GM19023 (cell line): ENCODE measurements at regions not wholly inside any gene's neighbourhood (a gene's known extent, or its start where the extent isn't known, plus 50 kb on each side); places are given as distances from the start of the nearest gene placed in this dataset.
"Not testable (repeated sequence)": the region's sequence is repeated elsewhere in the genome, so short reads cannot be mapped to it uniquely, and the experiment has no call there.

Experiments
- ATAC-seq: cut with Tn5 transposase; IDR thresholded peaks from one replicate; pipeline ENCODE4 v1.9.1; 2021; ENCODE audit warnings: mild to moderate bottlenecking, moderate library complexity; ENCODE audit not compliant: unreplicated experiment

DNA sequence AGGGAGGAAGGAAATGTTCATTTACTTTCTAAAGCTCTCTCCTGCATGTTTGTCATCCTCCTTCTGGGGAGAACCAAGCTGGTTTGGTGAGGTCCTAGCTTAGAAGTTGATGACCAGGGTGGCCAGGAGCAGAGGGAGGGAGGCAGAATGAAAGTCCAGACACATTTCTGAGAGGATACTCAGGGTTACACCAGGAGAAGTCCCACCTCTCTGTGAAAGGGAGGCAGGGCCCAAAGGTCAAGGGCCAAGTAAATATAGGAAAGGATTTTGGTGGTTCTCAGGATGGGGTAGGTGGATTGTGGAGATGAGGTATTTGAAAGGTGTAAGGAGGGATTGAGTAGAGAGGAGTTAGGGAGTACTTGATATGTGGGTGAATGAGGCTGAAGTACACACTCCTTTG, 58.0 kb upstream of the FBXO11 start:
- ATAC-seq, result no peak

DNA sequence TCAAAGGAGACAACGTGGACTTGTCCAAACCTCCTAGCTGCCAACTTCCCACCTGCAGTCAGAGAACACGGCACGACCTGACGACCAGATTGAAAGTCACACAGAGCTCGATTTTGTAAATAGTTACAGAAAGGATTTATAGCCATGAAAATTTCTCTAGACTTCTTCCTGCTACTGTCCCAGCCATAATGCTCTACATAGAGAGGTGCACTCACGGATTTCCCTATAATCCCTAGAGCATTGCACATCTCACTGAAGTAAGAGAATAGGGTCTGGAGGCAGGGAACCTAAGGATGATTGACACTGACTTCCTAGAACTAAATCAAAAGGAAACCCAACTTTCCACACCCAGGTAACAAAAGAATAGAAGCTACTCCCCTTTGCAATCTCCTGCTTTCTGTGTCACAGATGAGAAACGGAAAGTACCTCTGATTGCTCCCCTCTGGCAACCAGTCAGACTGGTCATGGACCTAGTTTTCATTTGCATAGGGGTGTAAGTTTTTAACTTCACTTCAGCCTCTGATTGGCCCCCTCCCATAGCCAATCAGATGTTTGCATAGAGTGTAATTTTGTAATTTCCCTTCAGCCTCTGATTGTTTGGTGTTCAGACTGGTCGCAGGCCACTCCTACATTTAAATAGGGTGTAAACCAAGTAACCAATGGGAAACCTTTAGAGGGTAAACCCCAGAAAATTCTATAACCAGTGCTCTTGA, 58.6 kb upstream of the FBXO11 start:
- ATAC-seq, result no peak

DNA sequence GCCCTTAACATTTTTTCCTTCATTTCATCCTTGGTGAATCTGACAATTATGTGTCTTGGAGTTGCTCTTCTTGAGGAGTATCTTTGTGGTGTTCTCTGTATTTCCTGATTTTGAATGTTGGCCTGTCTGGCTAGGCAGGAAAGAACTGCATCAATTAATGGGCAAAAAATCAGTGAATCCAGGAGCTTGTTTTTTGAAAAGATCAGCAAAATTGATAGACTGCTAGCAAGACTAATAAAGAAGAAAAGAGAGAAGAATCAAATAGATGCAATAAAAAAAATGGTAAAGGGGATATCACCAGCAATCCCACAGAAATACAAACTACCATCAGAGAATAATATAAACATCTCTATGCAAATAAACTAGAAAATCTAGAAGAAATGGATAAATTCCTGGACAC, 70.4 kb upstream of the FBXO11 start:
- ATAC-seq, result not testable (repeated sequence)

DNA sequence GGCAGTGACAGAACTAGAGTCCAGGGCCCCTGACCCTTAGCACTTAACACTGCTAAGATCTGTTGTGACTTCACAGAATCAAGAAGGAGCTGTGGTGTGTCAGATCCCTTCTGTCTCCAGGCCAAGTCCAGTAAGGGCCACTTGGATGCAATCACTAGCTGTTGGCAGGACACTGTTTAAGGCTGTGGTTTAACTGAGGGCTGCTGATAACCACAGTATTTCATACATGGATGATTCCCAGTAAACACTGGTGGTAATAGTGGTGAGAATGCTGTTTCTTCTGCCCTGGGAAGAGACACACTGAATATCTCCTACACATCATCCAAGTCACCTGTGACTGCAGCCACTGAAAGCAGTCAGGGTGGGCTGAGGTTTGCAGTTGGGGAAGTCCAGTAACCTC, 77.7 kb upstream of the FBXO11 start:
- ATAC-seq, result peak; percentile 40

DNA sequence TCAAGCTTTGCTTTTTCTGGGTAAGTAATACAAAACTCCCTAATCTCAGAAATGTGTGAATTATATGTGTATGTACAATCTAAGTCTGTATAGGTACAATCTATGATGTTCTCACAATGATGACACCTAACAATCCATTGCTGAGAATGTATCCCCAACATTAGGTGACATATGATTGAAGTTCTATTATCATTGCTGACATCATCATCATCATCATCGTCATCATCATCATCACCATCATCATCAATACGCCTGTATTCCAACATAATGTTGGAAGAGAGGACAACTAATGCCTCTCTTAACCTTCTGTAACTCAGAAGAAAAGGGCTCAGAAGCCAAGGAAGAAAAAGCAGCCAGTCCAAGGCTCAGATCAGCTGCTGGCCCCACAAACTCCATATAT, 84.2 kb upstream of the FBXO11 start:
- ATAC-seq, result no peak

DNA sequence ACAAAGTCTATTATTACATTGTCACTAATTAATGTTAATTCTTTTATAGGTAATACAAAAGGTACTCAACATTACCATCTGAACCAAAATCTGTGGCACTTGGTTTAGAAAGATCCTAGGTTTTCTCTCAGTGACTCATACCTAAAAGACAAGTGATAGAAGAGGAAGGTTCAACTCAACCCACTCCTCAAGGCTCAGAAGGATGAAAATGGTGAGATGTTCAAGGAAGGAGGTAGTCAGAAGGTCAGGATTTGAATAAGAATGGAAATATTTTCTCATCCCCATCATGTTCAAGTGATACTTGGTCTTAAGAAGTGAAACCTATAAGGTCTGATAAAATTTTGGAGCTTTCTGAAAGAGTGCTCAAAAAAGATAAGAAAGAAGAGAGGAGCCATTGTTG, 86.4 kb upstream of the FBXO11 start:
- no peak for ATAC-seq

DNA sequence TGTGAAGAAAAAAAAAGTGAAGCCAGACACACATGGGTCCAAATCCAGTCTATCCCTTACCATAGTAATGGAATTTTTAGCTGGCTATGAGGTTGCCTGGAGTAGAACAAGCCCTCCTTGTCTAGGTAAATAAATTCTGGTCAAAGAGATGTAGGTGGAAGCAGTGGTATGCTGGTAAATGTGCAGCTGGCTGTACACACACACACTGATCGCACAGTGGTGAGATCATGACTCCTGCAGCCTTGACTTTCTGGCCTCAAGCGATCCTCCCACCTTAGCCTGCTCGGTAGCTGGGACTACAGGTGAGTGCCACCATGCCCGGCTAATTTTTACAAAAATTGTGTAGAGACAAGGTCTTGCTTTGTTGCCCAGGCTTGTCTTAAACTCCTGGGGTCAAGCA, 90.5 kb upstream of the FBXO11 start:
- ATAC-seq, result no peak

DNA sequence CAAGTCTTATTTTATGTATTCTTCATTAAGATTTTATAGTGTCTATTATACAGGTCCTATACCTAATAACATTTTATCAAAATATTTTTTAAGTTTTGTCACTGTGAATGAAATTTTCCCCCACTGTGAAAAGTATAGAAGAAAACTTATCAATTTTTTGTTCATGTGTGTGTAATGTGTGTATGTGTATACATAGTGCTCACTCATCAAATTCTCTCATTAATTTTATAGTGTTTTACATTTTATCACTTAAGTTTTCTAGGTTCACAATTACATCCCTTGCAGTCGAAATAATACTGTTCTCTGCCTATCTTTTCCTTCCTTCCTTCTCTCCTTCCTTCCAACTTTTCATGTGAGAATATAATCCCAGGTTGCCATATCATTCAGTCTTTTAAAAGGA, 93.2 kb upstream of the FBXO11 start:
- ATAC-seq, result no peak

DNA sequence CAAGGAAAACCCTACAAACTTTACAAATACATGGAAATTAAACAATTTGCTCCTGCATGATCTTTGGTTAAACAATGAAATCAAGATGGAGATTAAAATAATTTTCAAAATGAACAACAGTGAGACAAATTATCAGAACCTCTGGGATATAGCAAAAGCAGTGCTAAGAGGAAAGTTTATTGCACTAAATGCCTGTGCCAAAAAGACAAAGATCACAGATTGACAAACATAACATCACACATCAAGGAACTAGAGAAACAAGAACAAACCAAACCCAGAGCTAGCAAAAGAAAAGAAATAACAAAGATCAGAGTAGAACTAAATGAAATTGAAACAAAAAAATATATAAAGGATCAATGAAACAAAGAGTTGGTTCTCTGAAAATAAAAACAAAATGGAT, 95.2 kb upstream of the FBXO11 start:
- ATAC-seq, result no peak

DNA sequence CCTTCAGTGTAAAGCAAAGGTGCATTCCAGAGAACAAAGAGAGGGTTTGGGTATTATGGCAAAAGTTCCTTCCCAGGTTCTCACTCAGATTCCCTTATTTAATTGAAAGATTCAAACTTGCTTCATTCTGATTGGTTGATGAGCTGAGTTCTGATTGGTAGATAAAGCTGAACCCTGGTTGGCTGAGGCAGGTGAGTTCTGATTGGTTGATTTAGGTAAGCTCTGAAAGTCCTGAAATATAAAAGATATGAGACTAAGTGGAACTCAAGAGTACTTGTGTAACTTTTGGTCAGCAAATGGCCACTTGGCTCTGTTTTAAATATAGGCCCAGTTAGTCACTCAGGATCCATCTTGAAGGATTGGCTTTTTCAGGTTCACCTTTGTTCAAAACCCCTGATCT, 99.8 kb upstream of the FBXO11 start:
- no peak for ATAC-seq

DNA sequence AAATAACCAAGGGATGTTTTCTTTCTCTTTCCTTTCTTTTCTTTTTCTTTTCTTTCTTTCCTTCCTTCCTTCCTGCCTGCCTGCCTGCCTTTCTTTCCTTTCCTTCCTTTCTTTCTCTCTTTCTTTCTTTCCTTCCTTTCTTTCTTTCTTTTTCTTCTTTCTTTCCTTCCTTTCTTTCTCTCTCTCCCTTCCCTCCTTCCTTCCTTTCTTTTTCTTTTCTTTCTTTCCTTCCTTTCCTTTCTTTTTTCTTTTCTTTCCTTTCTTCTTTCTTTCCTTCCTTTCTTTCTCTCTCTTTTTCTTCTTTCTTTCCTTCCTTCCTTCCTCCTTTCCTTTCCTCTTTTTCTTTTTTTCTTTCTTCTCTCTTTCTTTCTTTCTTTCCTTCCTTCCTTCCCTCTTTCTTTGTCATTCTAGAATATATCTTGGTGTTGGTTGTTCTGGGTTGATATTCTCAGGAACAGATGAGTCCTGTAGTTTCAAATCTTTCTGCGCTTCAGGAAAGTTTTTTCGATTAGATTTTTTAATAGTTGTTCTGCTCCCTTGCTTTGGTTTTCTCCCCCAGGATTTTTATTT, 101.5 kb upstream of the FBXO11 start:
- ATAC-seq, result no peak

DNA sequence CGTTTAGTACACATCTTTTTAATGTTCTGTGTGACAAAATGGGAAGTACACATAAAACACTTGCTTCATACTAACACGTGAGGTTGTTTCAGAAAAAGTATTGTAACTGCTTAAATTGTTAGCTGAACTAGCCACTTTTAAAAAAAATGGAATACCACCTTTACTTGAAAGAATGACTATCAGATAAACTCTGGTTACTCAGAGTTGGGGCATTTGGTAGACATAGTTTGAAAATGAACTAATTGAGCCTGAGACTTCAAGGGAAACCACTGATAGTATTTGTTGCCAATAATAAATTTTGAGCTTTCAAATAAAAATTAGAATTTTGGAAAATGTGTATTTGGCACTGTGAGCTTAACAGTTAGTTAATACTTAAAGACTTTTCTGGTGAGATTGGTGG, 103.0 kb upstream of the FBXO11 start:
- no peak for ATAC-seq

DNA sequence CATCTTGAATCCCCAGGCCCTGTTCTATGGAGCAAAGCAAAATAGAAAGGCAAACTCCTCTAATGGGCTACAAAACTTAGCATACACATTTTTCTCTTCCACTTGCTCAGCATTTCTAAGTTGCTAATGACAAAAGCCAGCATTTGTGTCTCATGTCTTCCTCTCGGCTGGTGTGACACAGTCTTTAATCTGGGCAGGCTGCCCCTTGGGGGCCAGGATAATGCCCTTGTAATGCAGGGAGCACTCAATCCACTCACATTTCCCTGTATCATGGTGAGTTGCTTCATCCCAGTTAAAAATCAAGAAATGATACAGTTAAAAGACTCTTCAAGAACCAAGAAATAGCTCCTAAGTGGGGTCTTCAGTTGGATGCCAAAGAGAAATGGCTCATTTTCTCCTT, 109.1 kb upstream of the FBXO11 start:
- no peak for ATAC-seq

DNA sequence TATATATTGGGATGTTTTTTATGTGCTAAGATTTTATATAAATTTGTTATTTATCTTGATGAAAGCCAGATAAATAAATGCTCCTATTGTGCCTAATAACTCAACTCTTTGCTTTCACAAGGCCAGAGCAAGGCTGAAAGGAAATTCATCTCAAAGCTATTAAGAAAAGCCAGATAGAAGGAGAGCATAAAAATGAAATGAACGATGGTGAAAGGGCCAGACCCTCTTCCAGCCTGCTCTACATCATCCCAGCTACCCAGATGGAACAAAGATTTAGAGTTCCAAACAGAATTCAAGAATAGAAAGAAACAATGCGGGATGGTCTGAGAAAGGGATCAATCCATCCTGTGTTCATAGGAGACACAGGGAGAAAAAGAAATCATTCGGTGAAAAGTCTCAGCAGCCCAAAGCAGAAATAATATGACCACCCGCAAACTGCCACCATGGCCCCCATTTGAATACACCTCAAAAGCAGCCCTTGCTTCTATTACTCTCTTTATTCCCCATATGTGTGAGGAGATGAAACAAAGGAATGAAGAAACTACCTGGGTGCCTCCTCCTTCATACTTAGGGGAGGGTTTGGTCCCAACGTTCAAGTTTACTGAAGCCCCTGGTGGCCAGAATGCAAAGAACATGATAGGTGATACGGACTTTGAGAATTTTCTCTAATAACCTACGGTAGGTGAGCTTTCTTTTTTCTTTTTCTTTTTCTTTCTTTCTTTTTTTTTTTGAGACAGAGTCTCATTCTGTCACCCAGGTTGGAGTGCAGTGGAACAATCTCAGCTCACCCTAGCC, 110.1 kb upstream of the FBXO11 start:
- ATAC-seq, result no peak

DNA sequence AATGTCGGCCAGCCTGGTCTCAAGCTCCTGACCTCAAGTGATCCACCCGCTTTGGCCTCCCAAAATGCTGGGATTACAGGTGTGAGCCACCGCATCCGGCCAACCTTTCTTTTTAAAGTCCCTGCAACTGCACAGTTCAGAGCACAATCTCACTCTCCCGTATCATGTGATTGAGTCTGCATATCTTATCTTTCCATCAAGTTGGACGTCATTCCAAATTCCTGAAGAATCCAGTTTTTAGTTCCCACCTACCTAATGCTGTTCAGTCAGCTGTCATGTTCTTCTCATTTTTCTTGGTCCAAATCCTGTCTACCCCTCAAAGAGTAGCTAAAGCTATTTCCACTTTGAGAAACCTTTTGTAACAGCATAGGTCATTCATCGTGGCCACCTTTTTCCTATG, 110.8 kb upstream of the FBXO11 start:
- ATAC-seq, result no peak

DNA sequence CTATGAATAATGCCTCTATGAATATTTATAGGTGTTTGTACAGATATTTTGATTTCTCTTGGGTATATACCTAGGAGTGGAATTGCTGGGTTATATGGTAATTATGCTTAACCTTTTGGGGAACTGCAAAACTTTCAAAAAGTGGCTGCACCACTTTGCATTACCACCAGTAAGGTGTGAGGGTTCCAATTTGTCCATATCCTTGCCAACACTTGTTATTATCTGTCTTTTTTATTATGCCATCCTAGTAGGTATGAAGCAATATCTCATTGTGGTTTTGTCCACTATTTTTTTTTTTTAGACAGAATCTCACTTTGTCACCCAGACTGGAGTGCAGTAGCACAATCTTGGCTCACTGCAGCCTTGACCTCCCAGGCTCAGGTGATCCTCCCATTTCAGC, 112.2 kb upstream of the FBXO11 start:
- no peak for ATAC-seq

DNA sequence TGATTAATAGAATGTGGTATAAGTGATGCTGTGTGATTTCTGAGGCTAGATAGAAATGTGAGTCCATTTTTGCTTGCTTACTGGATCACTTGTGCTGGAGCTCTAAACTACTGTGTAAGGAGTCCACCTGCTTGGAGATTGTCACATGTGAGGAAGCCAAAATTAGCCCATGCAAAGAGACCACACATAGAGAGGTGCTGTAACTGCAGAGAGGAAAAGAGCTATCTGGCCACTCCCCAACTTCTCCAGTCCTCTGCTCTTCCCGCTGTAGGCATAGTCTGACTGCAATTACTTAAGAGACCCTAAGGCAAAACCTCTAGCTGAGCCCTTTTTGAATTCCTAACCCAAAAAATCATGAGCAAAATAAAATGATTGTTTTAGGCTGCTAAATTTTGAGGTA, 120.6 kb upstream of the FBXO11 start:
- ATAC-seq, result no peak

DNA sequence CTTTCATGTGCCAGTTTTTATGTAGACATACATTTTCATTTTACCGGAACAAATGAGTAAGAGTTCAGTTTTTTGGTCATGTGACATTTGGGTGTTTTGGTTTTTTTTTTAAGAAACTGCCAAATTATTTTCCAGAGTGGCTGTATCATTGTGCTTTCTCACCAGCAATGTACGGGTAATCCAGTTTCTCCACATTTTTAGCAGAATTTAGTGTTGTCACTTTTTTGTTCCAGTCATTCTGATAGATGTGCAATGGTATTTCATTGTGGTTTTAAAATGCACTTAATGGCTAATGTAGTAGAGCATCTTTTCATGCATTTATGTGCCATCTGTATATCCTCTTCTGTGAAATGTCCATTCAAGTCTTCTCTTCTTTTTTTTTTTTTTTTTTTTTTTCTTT, 126.5 kb upstream of the FBXO11 start:
- no peak for ATAC-seq

DNA sequence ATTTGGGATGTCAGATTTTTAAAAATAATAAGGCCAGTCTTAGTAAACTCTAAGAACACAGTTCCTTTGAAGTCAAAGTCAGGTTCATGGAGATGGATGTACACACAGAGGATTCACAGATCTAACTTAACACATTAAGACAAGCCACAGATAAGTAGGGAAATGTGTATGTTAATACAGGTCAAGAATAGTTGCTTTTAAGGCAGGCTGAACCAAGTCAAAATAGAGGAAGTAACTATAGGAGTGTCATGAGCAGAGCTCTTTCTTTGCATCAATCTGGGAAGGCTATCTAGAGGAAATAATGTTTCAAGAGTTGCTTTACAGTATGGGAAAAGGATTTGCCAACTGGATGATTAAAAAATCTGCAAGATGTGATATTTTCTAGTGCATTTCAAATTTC, 128.0 kb upstream of the FBXO11 start:
- no peak for ATAC-seq

DNA sequence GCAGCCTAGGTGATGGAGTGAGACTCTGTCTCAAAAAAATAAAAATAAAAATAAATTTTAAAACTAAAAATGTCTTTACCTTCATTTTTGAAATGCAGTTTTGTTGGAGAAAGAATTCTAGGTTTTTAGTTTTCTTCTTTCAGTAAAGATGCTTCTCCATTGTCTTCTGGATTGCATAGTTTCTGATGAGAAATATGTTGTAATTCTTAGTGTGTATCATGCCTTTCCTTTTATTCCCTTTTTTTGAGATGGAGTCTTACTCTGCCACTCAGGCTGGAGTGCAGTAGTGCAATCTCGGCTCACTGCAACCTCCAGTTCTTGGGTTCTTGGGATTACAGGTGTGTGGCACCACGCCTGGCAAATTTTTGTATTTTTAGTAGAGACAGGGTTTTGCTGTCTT, 130.0 kb upstream of the FBXO11 start:
- no peak for ATAC-seq

DNA sequence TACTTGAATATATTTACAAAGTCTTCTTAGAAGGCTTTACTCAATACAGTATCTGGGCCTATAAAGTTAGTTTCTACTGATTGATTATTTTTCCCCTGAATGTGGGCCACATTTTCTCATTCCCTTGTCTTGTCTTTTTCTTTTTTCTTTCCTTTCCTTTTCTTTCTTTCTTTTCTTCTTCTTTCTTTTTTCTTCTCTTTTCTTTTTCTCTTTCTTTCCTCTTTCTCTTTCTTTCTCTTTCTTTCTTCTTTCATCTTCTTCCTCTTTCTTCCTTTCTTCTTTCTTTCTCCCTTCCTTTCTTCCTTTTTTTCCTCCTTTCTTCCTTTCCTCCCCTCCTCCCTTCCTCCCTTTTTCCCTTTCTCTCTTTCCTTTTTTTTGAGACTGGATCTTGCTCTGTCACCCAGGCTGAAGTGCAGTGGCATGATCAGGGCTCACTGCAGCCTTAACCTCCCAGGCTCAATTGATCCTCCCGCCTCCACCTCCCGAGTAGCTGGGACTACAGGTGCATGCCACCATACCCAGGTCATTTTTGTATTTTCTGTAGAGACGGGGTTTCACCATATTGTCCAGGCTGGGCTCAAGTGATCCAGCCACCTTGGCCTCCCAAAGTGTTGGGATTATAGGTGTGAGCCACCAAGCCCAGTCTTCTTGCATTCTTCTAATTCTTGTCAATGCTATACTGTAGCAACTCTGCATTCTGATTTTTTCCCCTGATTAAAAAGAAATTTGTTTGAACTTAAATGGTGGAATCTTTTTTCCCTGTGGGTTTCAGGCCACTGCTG, 133.1 kb upstream of the FBXO11 start:
- ATAC-seq, result no peak
